ENCODE measurements at regions not wholly inside any gene's neighbourhood (a gene's known extent, or its start where the extent isn't known, plus 50 kb on each side); places are given as distances from the start of the nearest gene placed in this dataset.

- H3K4me1 ChIP-seq (ENCODE audit: insufficient read depth, low read length): no peaks in the 10 kb centered on the region
- H3K27me3 Mint-ChIP-seq: no peaks in the 10 kb centered on the region
- H3K4me3 ChIP-seq (ENCODE audit: low read length): no peak overlapping the region
- H3K36me3 Mint-ChIP-seq: no peaks in the 10 kb centered on the region
- no peak overlapping the region for H3K4me3 Mint-ChIP-seq
- H3K27me3 ChIP-seq (ENCODE audit: insufficient read depth, low read length, poor library complexity, severe bottlenecking): no peaks in the 10 kb centered on the region
- ChIA-PET CTCF (no interaction called here), POLR2A (no interaction called here)
- no peak overlapping the region for H3K27ac ChIP-seq (ENCODE audit: low read depth, low read length)
- no peak overlapping the region for H3K27ac Mint-ChIP-seq
- H3K9me3 Mint-ChIP-seq: peaks cover 0 to 24% (median 11%) of the 10 kb centered on the region in 5 donors
- no peaks in the 10 kb centered on the region for H3K9me3 ChIP-seq (ENCODE audit: low read length)
- no peaks in the 10 kb centered on the region for H3K36me3 ChIP-seq (ENCODE audit: insufficient read depth, low read length)
- no peaks in the 10 kb centered on the region for H3K4me1 Mint-ChIP-seq
- DNase-seq: no peak
Measured at GRCh38 chr18:40366521-40366920, 1588.5 kb upstream of the PIK3C3 start.

- no peak overlapping the region for H3K4me3 ChIP-seq (ENCODE audit: low read length)
- H3K4me1 Mint-ChIP-seq: no peaks in the 10 kb centered on the region
- H3K27ac ChIP-seq (ENCODE audit: low read depth, low read length): no peak overlapping the region
- no peaks in the 10 kb centered on the region for H3K9me3 ChIP-seq (ENCODE audit: low read length)
- no peak overlapping the region for H3K4me3 Mint-ChIP-seq
- H3K36me3 Mint-ChIP-seq: no peaks in the 10 kb centered on the region
- ChIA-PET POLR2A (no interaction called here), CTCF (no interaction called here)
- no peak for DNase-seq
- H3K27me3 ChIP-seq (ENCODE audit: insufficient read depth, low read length, poor library complexity, severe bottlenecking): no peaks in the 10 kb centered on the region
- H3K27ac Mint-ChIP-seq: no peak overlapping the region
- H3K36me3 ChIP-seq (ENCODE audit: insufficient read depth, low read length): no peaks in the 10 kb centered on the region
- no peaks in the 10 kb centered on the region for H3K4me1 ChIP-seq (ENCODE audit: insufficient read depth, low read length)
- peaks cover 0 to 21% (median 10%) of the 10 kb centered on the region in 5 donors for H3K9me3 Mint-ChIP-seq
- no peaks in the 10 kb centered on the region for H3K27me3 Mint-ChIP-seq
Measured at GRCh38 chr18:40365526-40365925, 1589.5 kb upstream of the PIK3C3 start.

- H3K27ac Mint-ChIP-seq: no peak overlapping the region
- DNase-seq: no peak
- Histone ChIP-seq H3K36me3 (ENCODE audit: insufficient read depth, low read length) (no peaks in the 10 kb centered on the region), H3K4me1 (ENCODE audit: insufficient read depth, low read length) (no peaks in the 10 kb centered on the region), H3K27me3 (ENCODE audit: insufficient read depth, low read length, poor library complexity, severe bottlenecking) (no peaks in the 10 kb centered on the region), H3K9me3 (ENCODE audit: low read length) (no peaks in the 10 kb centered on the region), H3K27ac (ENCODE audit: low read depth, low read length) (no peak overlapping the region), H3K4me3 (ENCODE audit: low read length) (no peak overlapping the region)
- ChIA-PET CTCF (no interaction called here), POLR2A (no interaction called here)
- H3K9me3 Mint-ChIP-seq: peaks cover 0 to 33% (median 7%) of the 10 kb centered on the region in 5 donors
- H3K36me3 Mint-ChIP-seq: no peaks in the 10 kb centered on the region
- no peaks in the 10 kb centered on the region for H3K27me3 Mint-ChIP-seq
- no peak overlapping the region for H3K4me3 Mint-ChIP-seq
- no peaks in the 10 kb centered on the region for H3K4me1 Mint-ChIP-seq
Measured at GRCh38 chr18:40360558-40360957, 1594.5 kb upstream of the PIK3C3 start.

GRCh38 chr18:40357536-40357935 is 1597.5 kb upstream of the PIK3C3 start:
- DNase-seq: no peak
- H3K9me3 ChIP-seq (ENCODE audit: low read length): no peaks in the 10 kb centered on the region
- H3K4me1 Mint-ChIP-seq: no peaks in the 10 kb centered on the region
- H3K27ac Mint-ChIP-seq: no peak overlapping the region
- H3K4me3 Mint-ChIP-seq: no peak overlapping the region
- H3K4me1 ChIP-seq (ENCODE audit: insufficient read depth, low read length): no peaks in the 10 kb centered on the region
- ChIA-PET CTCF (no interaction called here), POLR2A (no interaction called here)
- no peak overlapping the region for H3K27ac ChIP-seq (ENCODE audit: low read depth, low read length)
- no peaks in the 10 kb centered on the region for H3K27me3 ChIP-seq (ENCODE audit: insufficient read depth, low read length, poor library complexity, severe bottlenecking)
- H3K9me3 Mint-ChIP-seq: peaks cover 0 to 51% (median 10%) of the 10 kb centered on the region in 5 donors
- H3K36me3 ChIP-seq (ENCODE audit: insufficient read depth, low read length): no peaks in the 10 kb centered on the region
- H3K36me3 Mint-ChIP-seq: no peaks in the 10 kb centered on the region
- no peaks in the 10 kb centered on the region for H3K27me3 Mint-ChIP-seq
- no peak overlapping the region for H3K4me3 ChIP-seq (ENCODE audit: low read length)

GRCh38 chr18:40356168-40356567 is 1598.9 kb upstream of the PIK3C3 start:
- POLR2A ChIA-PET: no interaction called here
- no peaks in the 10 kb centered on the region for H3K27me3 Mint-ChIP-seq
- CTCF ChIA-PET: no interaction called here

GRCh38 chr18:40355726-40356125 is 1599.3 kb upstream of the PIK3C3 start:
- H3K4me1 ChIP-seq (ENCODE audit: insufficient read depth, low read length): no peaks in the 10 kb centered on the region
- H3K9me3 ChIP-seq (ENCODE audit: low read length): no peaks in the 10 kb centered on the region
- Mint-ChIP-seq H3K4me3 (no peak overlapping the region), H3K9me3 (peaks cover 4 to 57% (median 12%) of the 10 kb centered on the region in 5 donors), H3K27ac (no peak overlapping the region), H3K36me3 (no peaks in the 10 kb centered on the region), H3K27me3 (no peaks in the 10 kb centered on the region), H3K4me1 (no peaks in the 10 kb centered on the region)
- H3K36me3 ChIP-seq (ENCODE audit: insufficient read depth, low read length): no peaks in the 10 kb centered on the region
- no peaks in the 10 kb centered on the region for H3K27me3 ChIP-seq (ENCODE audit: insufficient read depth, low read length, poor library complexity, severe bottlenecking)
- H3K27ac ChIP-seq (ENCODE audit: low read depth, low read length): no peak overlapping the region
- POLR2A ChIA-PET: no interaction called here
- CTCF ChIA-PET: no interaction called here
- no peak overlapping the region for H3K4me3 ChIP-seq (ENCODE audit: low read length)
- no peak for DNase-seq

More at GRCh38 chr18:40356168-40356567, 1598.9 kb upstream of the PIK3C3 start:
- H3K4me3 ChIP-seq (ENCODE audit: low read length): no peak overlapping the region
- peaks cover 3 to 54% (median 11%) of the 10 kb centered on the region in 5 donors for H3K9me3 Mint-ChIP-seq
- H3K4me1 ChIP-seq (ENCODE audit: insufficient read depth, low read length): no peaks in the 10 kb centered on the region
- H3K9me3 ChIP-seq (ENCODE audit: low read length): no peaks in the 10 kb centered on the region
- H3K4me3 Mint-ChIP-seq: no peak overlapping the region
- no peak overlapping the region for H3K27ac Mint-ChIP-seq
- DNase-seq: no peak
- H3K36me3 Mint-ChIP-seq: no peaks in the 10 kb centered on the region
- H3K27me3 ChIP-seq (ENCODE audit: insufficient read depth, low read length, poor library complexity, severe bottlenecking): no peaks in the 10 kb centered on the region
- H3K4me1 Mint-ChIP-seq: no peaks in the 10 kb centered on the region
- no peak overlapping the region for H3K27ac ChIP-seq (ENCODE audit: low read depth, low read length)
- no peaks in the 10 kb centered on the region for H3K36me3 ChIP-seq (ENCODE audit: insufficient read depth, low read length)

GRCh38 chr18:40348196-40348595 is 1606.8 kb upstream of the PIK3C3 start:
- H3K9me3 ChIP-seq (ENCODE audit: low read length): no peaks in the 10 kb centered on the region
- H3K4me1 ChIP-seq (ENCODE audit: insufficient read depth, low read length): no peaks in the 10 kb centered on the region
- POLR2A ChIA-PET: no interaction called here
- no peaks in the 10 kb centered on the region for H3K4me1 Mint-ChIP-seq
- H3K36me3 Mint-ChIP-seq: no peaks in the 10 kb centered on the region
- no peak overlapping the region for H3K27ac ChIP-seq (ENCODE audit: low read depth, low read length)
- H3K27me3 ChIP-seq (ENCODE audit: insufficient read depth, low read length, poor library complexity, severe bottlenecking): no peaks in the 10 kb centered on the region
- no peaks in the 10 kb centered on the region for H3K36me3 ChIP-seq (ENCODE audit: insufficient read depth, low read length)
- CTCF ChIA-PET: no interaction called here
- H3K4me3 Mint-ChIP-seq: no peak overlapping the region
- H3K9me3 Mint-ChIP-seq: peaks cover 1 to 35% (median 5%) of the 10 kb centered on the region in 5 donors
- H3K4me3 ChIP-seq (ENCODE audit: low read length): no peak overlapping the region
- no peak for DNase-seq
- no peak overlapping the region for H3K27ac Mint-ChIP-seq
- H3K27me3 Mint-ChIP-seq: no peaks in the 10 kb centered on the region

- CTCF ChIA-PET: no interaction called here
- no peaks in the 10 kb centered on the region for H3K9me3 ChIP-seq (ENCODE audit: low read length)
- no peaks in the 10 kb centered on the region for H3K27me3 ChIP-seq (ENCODE audit: insufficient read depth, low read length, poor library complexity, severe bottlenecking)
- H3K36me3 ChIP-seq (ENCODE audit: insufficient read depth, low read length): no peaks in the 10 kb centered on the region
- Mint-ChIP-seq H3K9me3 (peaks cover 2 to 30% (median 4%) of the 10 kb centered on the region in 5 donors), H3K4me3 (no peak overlapping the region), H3K27me3 (no peaks in the 10 kb centered on the region), H3K36me3 (no peaks in the 10 kb centered on the region), H3K27ac (no peak overlapping the region), H3K4me1 (no peaks in the 10 kb centered on the region)
- H3K27ac ChIP-seq (ENCODE audit: low read depth, low read length): no peak overlapping the region
- POLR2A ChIA-PET: no interaction called here
- H3K4me3 ChIP-seq (ENCODE audit: low read length): no peak overlapping the region
- no peak for DNase-seq
- H3K4me1 ChIP-seq (ENCODE audit: insufficient read depth, low read length): no peaks in the 10 kb centered on the region
Measured at GRCh38 chr18:40347261-40347660, 1607.8 kb upstream of the PIK3C3 start.

GRCh38 chr18:40346146-40346545 is 1608.9 kb upstream of the PIK3C3 start:
- CTCF ChIA-PET: no interaction called here
- no peak overlapping the region for H3K4me3 Mint-ChIP-seq

More at GRCh38 chr18:40346146-40346545, 1608.9 kb upstream of the PIK3C3 start:
- Histone ChIP-seq H3K27ac (ENCODE audit: low read depth, low read length) (no peak overlapping the region), H3K27me3 (ENCODE audit: insufficient read depth, low read length, poor library complexity, severe bottlenecking) (no peaks in the 10 kb centered on the region), H3K36me3 (ENCODE audit: insufficient read depth, low read length) (no peaks in the 10 kb centered on the region), H3K4me3 (ENCODE audit: low read length) (no peak overlapping the region), H3K4me1 (ENCODE audit: insufficient read depth, low read length) (no peaks in the 10 kb centered on the region), H3K9me3 (ENCODE audit: low read length) (no peaks in the 10 kb centered on the region)
- DNase-seq: no peak
- Mint-ChIP-seq H3K27ac (no peak overlapping the region), H3K27me3 (no peaks in the 10 kb centered on the region), H3K4me1 (no peaks in the 10 kb centered on the region), H3K36me3 (no peaks in the 10 kb centered on the region), H3K9me3 (peaks cover 2 to 36% (median 7%) of the 10 kb centered on the region in 5 donors)
- POLR2A ChIA-PET: no interaction called here

Data from CD8-positive, alpha-beta memory T cell (primary cell).